Endothelial cell of umbilical vein (primary cell): ENCODE measurements at regions not wholly inside any gene's neighbourhood (a gene's known extent, or its start where the extent isn't known, plus 50 kb on each side); places are given as distances from the start of the nearest gene placed in this dataset.

Experiments used
- BruUV-seq: library from RNA; stranded (reverse); fragments of 400-500 nt; replicated peaks from 2 replicates; lab custom pipeline; 2021; lab: Mats Ljungman, UMichigan
- CTCF ChIA-PET: fragments of 300-600, 350-600 bp; sonication (Branson Sonifier 250); formaldehyde crosslinking; loops from one replicate; lab custom pipeline; 2021; ENCODE audit warnings: antibody characterized with exemption, inconsistent platforms; lab: Charles Lee
- POLR2A ChIA-PET: fragments of 300-600, 350-600 bp; sonication (Branson Sonifier 250); formaldehyde crosslinking; loops from one replicate; lab custom pipeline; 2021; ENCODE audit warnings: antibody characterized with exemption, inconsistent platforms; lab: Charles Lee
- DNase-seq: peaks from one replicate; pipeline ENCODE4 v3.0.0-alpha.2; 2011; ENCODE audit warnings: low read depth, low spot score
- FAIRE-seq: peaks from 2 replicates; lab custom pipeline; 2011; peaks lifted over from hg19 to GRCh38; lab: Jason Lieb, UNC
- H2AFZ ChIP-seq: 2 replicates; pipeline ENCODE4 v1.6.0; 2012; ENCODE audit warnings: low read depth, low read length, control low read depth, inconsistent platforms
- H3K27ac ChIP-seq: 2 replicates; pipeline ENCODE4 v1.5.1; 2011; ENCODE audit warnings: low read depth, mild to moderate bottlenecking, control low read depth, low read length, moderate library complexity; ENCODE audit not compliant: insufficient read depth
- H3K27me3 ChIP-seq, 2 experiments: 2 replicates each; pipeline versions ENCODE4 v1.6.0 to v1.6.1; 2011; ENCODE audit warnings: low read length in 2 of 2, mixed read lengths in 1 of 2; ENCODE audit not compliant: control insufficient read depth in 2 of 2, insufficient read depth in 2 of 2
- H3K36me3 ChIP-seq, 2 experiments: 2 replicates in 1 of 2; 3 replicates in 1 of 2; pipeline ENCODE4 v1.5.1; 2011; ENCODE audit warnings: low read length in 2 of 2, mild to moderate bottlenecking in 1 of 2, moderate library complexity in 1 of 2; ENCODE audit not compliant: control insufficient read depth in 2 of 2, insufficient read depth in 2 of 2; ENCODE audit errors: extremely low read depth in 1 of 2
- H3K4me1 ChIP-seq: 3 replicates; pipeline ENCODE4 v1.5.1; 2011; ENCODE audit warnings: mild to moderate bottlenecking, low read length; ENCODE audit not compliant: control insufficient read depth, insufficient read depth; ENCODE audit errors: extremely low read depth
- H3K4me2 ChIP-seq: 2 replicates; pipeline ENCODE4 v1.6.1; 2011; ENCODE audit warnings: low read length, control low read depth, mixed read lengths; ENCODE audit not compliant: insufficient read depth
- H3K4me3 ChIP-seq, 3 experiments: fragments of 200-600 bp in 1 of 3; sonication (generic), shearing (Covaris generic) in 1 of 3; replicated peaks in 1 of 3; 2 replicates each; pipeline ENCODE4 v1.5.1; 2011 to 2016; ENCODE audit warnings: control low read depth in 3 of 3, low read length in 3 of 3, mild to moderate bottlenecking in 2 of 3, inconsistent platforms in 1 of 3, low read depth in 1 of 3, moderate library complexity in 1 of 3; ENCODE audit not compliant: insufficient read depth in 1 of 3
- H3K79me2 ChIP-seq: 2 replicates; pipeline ENCODE4 v1.6.0; 2012; ENCODE audit warnings: low read length, inconsistent platforms; ENCODE audit not compliant: control insufficient read depth, insufficient read depth
- H3K9ac ChIP-seq: replicated peaks from 2 replicates; pipeline ENCODE3; 2011; ENCODE audit warnings: low read length, control low read depth; ENCODE audit not compliant: insufficient read depth; ENCODE audit errors: extremely low read depth
- H3K9me1 ChIP-seq: replicated peaks from 3 replicates; pipeline ENCODE4 v1.6.0; 2011; ENCODE audit warnings: mild to moderate bottlenecking, low read length; ENCODE audit not compliant: control insufficient read depth, insufficient read depth; ENCODE audit errors: extremely low read depth
- H3K9me3 ChIP-seq: replicated peaks from 2 replicates; pipeline ENCODE4 v1.5.1; 2012; ENCODE audit warnings: low read length, inconsistent platforms; ENCODE audit not compliant: control insufficient read depth, insufficient read depth
- H4K20me1 ChIP-seq: replicated peaks from 2 replicates; pipeline ENCODE3; 2011; ENCODE audit warnings: mild to moderate bottlenecking, low read length; ENCODE audit not compliant: control insufficient read depth, insufficient read depth; ENCODE audit errors: extremely low read depth
- EZH2 ChIP-seq: IDR thresholded peaks from 2 replicates; pipeline ENCODE4 v1.6.1; 2012; ENCODE audit warnings: borderline replicate concordance, low read depth, mild to moderate bottlenecking, moderate library complexity, low read length, inconsistent platforms; ENCODE audit not compliant: severe bottlenecking
- FOS ChIP-seq: IDR thresholded peaks from 2 replicates; pipeline ENCODE4 v1.6.1; 2011; ENCODE audit warnings: mild to moderate bottlenecking, low read length, moderate library complexity, borderline replicate concordance; ENCODE audit not compliant: insufficient read depth
- GATA2 ChIP-seq: IDR thresholded peaks from 2 replicates; pipeline ENCODE4 v1.7.0; 2011; ENCODE audit warnings: low read depth, mild to moderate bottlenecking, moderate library complexity, mixed read lengths, low read length; ENCODE audit not compliant: insufficient read length, insufficient read depth
- JUN ChIP-seq: IDR thresholded peaks from 2 replicates; pipeline ENCODE4 v1.6.1; 2011; ENCODE audit warnings: borderline replicate concordance, low read depth; ENCODE audit not compliant: insufficient read length, insufficient read depth
- MAX ChIP-seq: IDR thresholded peaks from 2 replicates; pipeline ENCODE4 v1.6.1; 2011; ENCODE audit not compliant: insufficient read depth, insufficient read length
- MYC ChIP-seq: IDR thresholded peaks from one replicate; pipeline ENCODE4 v1.6.1; 2011; ENCODE audit warnings: mild to moderate bottlenecking, low read depth, low read length
- POLR2A ChIP-seq: IDR thresholded peaks from 2 replicates; pipeline ENCODE4 v1.6.1; 2012; ENCODE audit warnings: low read depth, mild to moderate bottlenecking, control low read depth, low read length
- POLR2AphosphoS5 ChIP-seq: IDR thresholded peaks from 2 replicates; pipeline ENCODE4 v1.6.1; 2012; ENCODE audit warnings: low read depth, mild to moderate bottlenecking, control low read depth, low read length, moderate library complexity; ENCODE audit not compliant: insufficient read depth
- dilution Hi-C: fragments of 300-500 bp; cut with MboI; formaldehyde crosslinking; loops from one replicate; pipeline ENCODE4 v1.15.0; 2019; ENCODE audit warnings: low sequenced_read_pairs; ENCODE audit not compliant: extremely low pct_ligation_motif_present
- intact Hi-C: fragments of 100-400 bp; cut with micrococcal nuclease; formaldehyde crosslinking; loops from one replicate; pipeline ENCODE4 v1.10.0; 2022
- TF ChIP-seq, protein P1 (sequence below), 2 donors: IDR thresholded peaks; 1 replicate in 1 of 2; 2 replicates in 1 of 2; pipeline ENCODE4 v1.5.1; 2011; ENCODE audit warnings: low read length in 2 of 2, mild to moderate bottlenecking in 2 of 2, moderate library complexity in 2 of 2, control low read depth in 1 of 2, inconsistent platforms in 1 of 2, low read depth in 1 of 2; ENCODE audit not compliant: insufficient read depth in 1 of 2; ENCODE audit errors: extremely low read depth in 1 of 2

DNA sequence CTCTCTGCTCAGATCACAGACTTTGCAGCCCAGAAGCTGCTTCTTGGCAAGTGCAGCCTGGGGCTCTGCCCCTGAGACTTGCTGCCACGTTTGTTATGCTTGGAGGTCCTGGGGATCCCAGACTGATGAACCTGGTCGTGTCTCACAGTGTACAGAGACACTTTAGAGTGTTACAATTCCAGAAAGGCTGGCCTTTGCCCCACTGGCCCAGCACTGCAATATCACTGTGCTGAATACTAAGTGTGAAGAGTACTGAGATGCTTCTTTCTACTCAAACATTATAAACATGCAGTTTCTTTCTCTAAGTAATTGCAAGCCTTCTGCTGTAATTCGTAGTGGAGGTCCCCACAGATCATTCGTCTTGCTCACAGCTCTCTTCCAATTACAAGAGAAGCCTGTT is 133.2 kb downstream of the MAP3K21 start:
- no peak overlapping the region for H3K4me2 ChIP-seq
- H3K4me1 ChIP-seq: no peaks in the 10 kb centered on the region
- no peaks in the 10 kb centered on the region for H3K9me1 ChIP-seq
- H3K27me3 ChIP-seq: no peaks in the 10 kb centered on the region
- H3K9me3 ChIP-seq: no peaks in the 10 kb centered on the region
- no TSS peak for BruUV-seq
- DNase-seq (no peak), FAIRE-seq (no peak)
- intact Hi-C loops: no loop called here
- POLR2A ChIA-PET: interaction anchor here (0.7 kb wide), 1 partner anchor 127 kb away, joined by 9 read pairs; no protein-coding TSS in a partner anchor
- H3K79me2 ChIP-seq: no peaks in the 10 kb centered on the region
- TF ChIP-seq POLR2AphosphoS5: no peak
- TF ChIP-seq, protein P1, sequence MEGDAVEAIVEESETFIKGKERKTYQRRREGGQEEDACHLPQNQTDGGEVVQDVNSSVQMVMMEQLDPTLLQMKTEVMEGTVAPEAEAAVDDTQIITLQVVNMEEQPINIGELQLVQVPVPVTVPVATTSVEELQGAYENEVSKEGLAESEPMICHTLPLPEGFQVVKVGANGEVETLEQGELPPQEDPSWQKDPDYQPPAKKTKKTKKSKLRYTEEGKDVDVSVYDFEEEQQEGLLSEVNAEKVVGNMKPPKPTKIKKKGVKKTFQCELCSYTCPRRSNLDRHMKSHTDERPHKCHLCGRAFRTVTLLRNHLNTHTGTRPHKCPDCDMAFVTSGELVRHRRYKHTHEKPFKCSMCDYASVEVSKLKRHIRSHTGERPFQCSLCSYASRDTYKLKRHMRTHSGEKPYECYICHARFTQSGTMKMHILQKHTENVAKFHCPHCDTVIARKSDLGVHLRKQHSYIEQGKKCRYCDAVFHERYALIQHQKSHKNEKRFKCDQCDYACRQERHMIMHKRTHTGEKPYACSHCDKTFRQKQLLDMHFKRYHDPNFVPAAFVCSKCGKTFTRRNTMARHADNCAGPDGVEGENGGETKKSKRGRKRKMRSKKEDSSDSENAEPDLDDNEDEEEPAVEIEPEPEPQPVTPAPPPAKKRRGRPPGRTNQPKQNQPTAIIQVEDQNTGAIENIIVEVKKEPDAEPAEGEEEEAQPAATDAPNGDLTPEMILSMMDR (IDR thresholded peaks at IDR 0.05; ENCODE audit: extremely low read depth in 1 of 2, insufficient read depth in 1 of 2, low read depth in 1 of 2, low read length in 2 of 2): no peak
- no peak for TF ChIP-seq MAX
- TF ChIP-seq EZH2: no peak
- no peak for TF ChIP-seq MYC
- no peak for TF ChIP-seq GATA2
- no peak for TF ChIP-seq POLR2A
- no peak for TF ChIP-seq FOS
- TF ChIP-seq JUN: no peak
- H3K36me3 ChIP-seq: no peaks in the 10 kb centered on the region
- H2AFZ ChIP-seq: no peak overlapping the region
- CTCF ChIA-PET: no interaction called here
- no peak overlapping the region for H3K9ac ChIP-seq
- no peaks in the 10 kb centered on the region for H4K20me1 ChIP-seq
- H3K4me3 ChIP-seq: no peak overlapping the region
- no peak overlapping the region for H3K27ac ChIP-seq
- dilution Hi-C loops: no loop called here
